ENCODE measurements at regions not wholly inside any gene's neighbourhood (a gene's known extent, or its start where the extent isn't known, plus 50 kb on each side); places are given as distances from the start of the nearest gene placed in this dataset.
"Not testable (repeated sequence)": the region's sequence is repeated elsewhere in the genome, so short reads cannot be mapped to it uniquely, and the experiment has no call there.

GRCh38 chr2:3041841-3042600 lies 335.6 kb downstream of the EIPR1 start:
- in situ Hi-C loops (cut with MboI; ENCODE audit: low pct_unique_long_range_greater_than_20kb, low sequenced_read_pairs), result no loop called here
- no peak for DNase-seq

DNA sequence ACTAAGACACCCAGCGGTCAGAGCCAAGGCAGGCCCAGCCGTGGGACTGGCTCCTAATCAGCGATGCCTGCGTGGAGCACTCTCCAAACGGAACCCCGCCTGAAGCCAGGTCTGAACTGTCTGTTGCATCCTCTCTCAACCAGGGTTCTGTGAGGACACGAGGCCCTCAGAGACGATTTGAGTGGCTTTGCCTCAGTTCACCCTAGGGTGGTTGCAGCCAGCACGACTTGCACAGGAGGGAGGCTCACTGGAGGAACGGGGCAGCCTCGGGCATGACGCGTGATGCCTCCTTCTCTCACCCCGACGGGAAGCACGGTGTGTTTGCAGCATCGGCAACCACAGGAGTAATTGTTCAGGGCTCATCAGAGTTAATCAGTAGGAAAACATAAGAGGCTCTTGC lies 336.4 kb downstream of the EIPR1 start:
- no peak for DNase-seq
- in situ Hi-C loops (cut with MboI; ENCODE audit: low pct_unique_long_range_greater_than_20kb, low sequenced_read_pairs), result no loop called here

GRCh38 chr2:3040496-3041140 lies 337.0 kb downstream of the EIPR1 start:
- no peak for DNase-seq
- in situ Hi-C loops (cut with MboI; ENCODE audit: low pct_unique_long_range_greater_than_20kb, low sequenced_read_pairs), result no loop called here

DNA sequence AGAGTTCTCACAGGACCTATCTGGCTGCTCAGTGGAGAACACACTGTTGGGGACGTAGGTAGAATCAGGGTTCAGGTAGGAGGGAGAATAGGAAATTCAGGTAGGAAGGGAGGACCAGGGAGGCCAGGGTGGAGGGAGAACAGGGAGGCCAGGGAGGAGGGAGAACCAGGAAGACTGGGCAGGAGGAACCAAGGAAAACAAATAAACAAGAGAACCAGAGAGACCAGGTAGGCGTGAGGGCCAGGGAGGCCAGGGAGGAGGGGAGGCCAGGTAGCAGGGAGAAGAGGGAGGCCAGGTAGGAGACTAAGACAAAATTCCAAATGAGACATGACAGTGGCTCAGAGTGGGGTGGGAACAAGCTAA lies 337.6 kb downstream of the EIPR1 start:
- in situ Hi-C loops (cut with MboI; ENCODE audit: low pct_unique_long_range_greater_than_20kb, low sequenced_read_pairs), result no loop called here

DNA sequence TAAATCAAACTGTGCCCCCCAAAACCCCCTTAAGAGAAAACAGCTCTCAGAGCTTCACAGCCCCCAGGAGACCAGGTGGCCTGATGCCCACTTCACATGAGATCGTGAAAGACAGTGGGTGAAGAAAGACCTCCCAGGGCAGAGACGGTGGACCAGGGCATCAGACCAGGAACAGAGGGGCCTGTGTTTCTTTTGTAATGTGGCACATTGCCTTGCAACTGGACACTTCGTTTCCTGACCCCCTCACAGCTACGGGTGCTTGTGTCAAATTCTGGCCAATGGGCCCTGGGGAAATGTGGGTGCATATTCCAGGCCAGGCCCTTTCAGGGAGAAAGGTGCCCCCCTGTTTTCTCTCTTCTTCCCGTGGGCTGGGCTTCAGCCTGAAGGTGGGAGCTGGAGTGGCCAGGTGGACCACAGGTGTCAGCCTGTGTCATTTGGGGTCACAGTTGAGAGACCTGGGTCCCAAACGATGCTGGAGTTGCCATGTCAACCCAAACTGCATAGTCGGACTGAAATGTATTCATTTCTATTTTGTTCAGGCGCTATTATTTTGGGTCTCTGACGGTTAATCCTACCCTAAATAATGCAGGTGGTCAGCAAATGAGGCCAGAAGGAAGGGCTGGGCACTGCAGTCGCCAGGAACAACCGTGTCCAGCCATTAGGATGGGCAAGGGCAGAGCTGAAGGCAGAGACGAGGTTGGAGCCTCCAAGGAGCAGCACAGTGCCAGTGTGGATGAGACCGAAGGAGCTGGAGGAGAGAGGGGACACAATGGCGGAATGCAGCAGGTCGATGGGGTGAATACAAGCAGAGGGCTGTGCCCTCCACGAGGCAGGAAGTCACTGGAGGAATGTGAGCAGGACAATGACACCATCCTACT lies 338.2 kb downstream of the EIPR1 start:
- DNase-seq, result no peak
- in situ Hi-C loops (cut with MboI; ENCODE audit: low pct_unique_long_range_greater_than_20kb, low sequenced_read_pairs), result no loop called here

More for the DNA sequence above, 337.6 kb downstream of the EIPR1 start:
- no peak for DNase-seq

GRCh38 chr2:3038636-3039035 lies 339.0 kb downstream of the EIPR1 start:
- in situ Hi-C loops (cut with MboI; ENCODE audit: low pct_unique_long_range_greater_than_20kb, low sequenced_read_pairs), result no loop called here

GRCh38 chr2:3037196-3038194 lies 340.1 kb downstream of the EIPR1 start:
- no peak for DNase-seq
- in situ Hi-C loops (cut with MboI; ENCODE audit: low pct_unique_long_range_greater_than_20kb, low sequenced_read_pairs), result no loop called here

More at GRCh38 chr2:3038636-3039035, 339.0 kb downstream of the EIPR1 start:
- no peak for DNase-seq

- in situ Hi-C loops (cut with MboI; ENCODE audit: low pct_unique_long_range_greater_than_20kb, low sequenced_read_pairs), result no loop called here
- DNase-seq, result no peak
Observed at GRCh38 chr2:3036432-3037125, 341.0 kb downstream of the EIPR1 start.

GRCh38 chr2:3035385-3036050 lies 342.1 kb downstream of the EIPR1 start:
- no peak for DNase-seq
- in situ Hi-C loops (cut with MboI; ENCODE audit: low pct_unique_long_range_greater_than_20kb, low sequenced_read_pairs), result no loop called here

- no peak for DNase-seq
- in situ Hi-C loops (cut with MboI; ENCODE audit: low pct_unique_long_range_greater_than_20kb, low sequenced_read_pairs), result no loop called here
Observed at GRCh38 chr2:3034856-3035255, 342.8 kb downstream of the EIPR1 start.

DNA sequence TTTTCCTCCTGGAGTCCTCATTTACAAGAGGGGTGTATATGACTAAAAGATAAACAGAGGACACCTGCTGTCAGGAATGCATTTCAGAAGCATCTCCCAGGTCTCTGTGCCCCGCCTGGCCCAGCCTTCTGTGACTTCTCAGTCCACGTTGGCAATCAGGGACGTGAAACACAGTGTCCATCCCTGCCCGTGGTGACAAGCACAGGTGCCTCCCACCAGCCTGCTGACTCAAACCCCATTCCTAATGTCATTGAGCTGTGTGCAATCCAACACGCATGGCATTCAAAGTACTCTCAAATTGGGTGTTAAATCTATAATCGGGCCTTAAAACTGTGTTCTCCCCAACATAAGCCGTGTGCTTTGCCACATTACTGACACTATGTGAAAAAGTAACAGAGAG lies 343.2 kb downstream of the EIPR1 start:
- no peak for DNase-seq
- in situ Hi-C loops (cut with MboI; ENCODE audit: low pct_unique_long_range_greater_than_20kb, low sequenced_read_pairs), result no loop called here

DNA sequence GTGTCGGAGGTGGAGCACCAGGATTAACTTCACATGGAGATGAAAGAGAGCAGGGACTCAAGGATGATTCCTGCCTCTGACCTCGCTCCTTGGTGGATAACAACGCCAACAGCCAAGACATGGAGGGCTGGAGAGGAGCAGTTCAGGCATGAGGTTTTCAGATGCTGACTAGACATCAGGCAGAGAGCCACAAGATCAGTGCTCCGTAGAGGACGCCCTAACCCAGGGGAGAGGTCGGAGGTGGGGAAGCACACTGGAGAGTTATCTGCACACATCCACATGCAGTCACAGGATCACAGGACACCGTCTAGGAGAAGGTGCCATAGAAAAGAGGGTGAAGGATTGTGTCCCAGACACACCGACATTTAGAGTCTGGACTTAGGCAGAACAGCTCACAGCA lies 344.3 kb downstream of the EIPR1 start:
- in situ Hi-C loops (cut with MboI; ENCODE audit: low pct_unique_long_range_greater_than_20kb, low sequenced_read_pairs), result no loop called here

GRCh38 chr2:3030791-3031190 lies 346.8 kb downstream of the EIPR1 start:
- in situ Hi-C loops (cut with MboI; ENCODE audit: low pct_unique_long_range_greater_than_20kb, low sequenced_read_pairs), result not testable (repeated sequence)

More for the DNA sequence above, 344.3 kb downstream of the EIPR1 start:
- DNase-seq, result no peak

DNA sequence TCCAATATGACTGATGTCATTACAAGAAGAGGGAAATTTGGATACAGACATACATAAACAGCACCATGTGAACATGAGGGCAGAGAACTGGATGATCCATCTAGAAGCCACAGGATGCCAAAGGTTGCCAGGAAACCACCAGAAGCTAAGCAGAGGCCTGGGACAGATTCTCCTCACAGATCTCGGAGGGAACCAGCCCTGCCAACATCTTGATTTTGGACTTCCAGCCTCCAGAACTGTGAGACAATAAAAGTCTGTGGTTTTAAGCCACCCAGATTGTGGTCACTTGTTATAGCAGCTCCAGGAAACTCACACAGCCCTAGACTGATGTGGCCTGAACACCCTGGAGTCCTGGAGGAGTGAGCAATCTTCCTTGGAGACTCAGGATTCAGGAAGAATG lies 351.6 kb downstream of the EIPR1 start:
- no peak for DNase-seq
- in situ Hi-C loops (cut with MboI; ENCODE audit: low pct_unique_long_range_greater_than_20kb, low sequenced_read_pairs), result no loop called here

More at GRCh38 chr2:3030791-3031190, 346.8 kb downstream of the EIPR1 start:
- not testable (repeated sequence) for DNase-seq

GRCh38 chr2:3025261-3025660 lies 352.4 kb downstream of the EIPR1 start:
- in situ Hi-C loops (cut with MboI; ENCODE audit: low pct_unique_long_range_greater_than_20kb, low sequenced_read_pairs), result no loop called here
- DNase-seq, result no peak

GRCh38 chr2:3024401-3024935 lies 353.1 kb downstream of the EIPR1 start:
- no peak for DNase-seq
- in situ Hi-C loops (cut with MboI; ENCODE audit: low pct_unique_long_range_greater_than_20kb, low sequenced_read_pairs), result no loop called here

- DNase-seq, result no peak
- in situ Hi-C loops (cut with MboI; ENCODE audit: low pct_unique_long_range_greater_than_20kb, low sequenced_read_pairs), result no loop called here
Observed at GRCh38 chr2:3023531-3023930, 354.1 kb downstream of the EIPR1 start.
